GM23338 (cell line): ENCODE measurements at regions not wholly inside any gene's neighbourhood (a gene's known extent, or its start where the extent isn't known, plus 50 kb on each side); places are given as distances from the start of the nearest gene placed in this dataset.

Experiments used
- ATAC-seq: fragments of 200-7000 bp; cut with Tn5 transposase; 3 replicates; pipeline ENCODE4 v1.9.1; 2020
- DNase-seq: peaks from one replicate; pipeline ENCODE4 v3.0.0-alpha.2; 2015; ENCODE audit warnings: low spot score
- H2AFZ ChIP-seq: fragments of 200-600 bp; sonication (generic); 2 replicates; pipeline ENCODE4 v1.8.0; 2016; ENCODE audit warnings: antibody characterized with exemption, mild to moderate bottlenecking, moderate library complexity
- H3F3A ChIP-seq: fragments of 200-600 bp; sonication (generic); replicated peaks from 2 replicates; pipeline ENCODE4 v1.8.0; 2017; ENCODE audit warnings: antibody characterized with exemption, mixed run types, low read depth
- H3K27ac ChIP-seq: fragments of 200-600 bp; sonication (generic); 2 replicates; pipeline ENCODE4 v1.6.1; 2016; ENCODE audit warnings: low read depth
- H3K27me3 ChIP-seq: fragments of 200-600 bp; sonication (generic); 2 replicates; pipeline ENCODE4 v1.8.0; 2016; ENCODE audit warnings: mild to moderate bottlenecking, mixed run types, moderate library complexity; ENCODE audit not compliant: insufficient read depth
- H3K36me3 ChIP-seq: fragments of 200-600 bp; sonication (generic); 2 replicates; pipeline ENCODE4 v1.8.0; 2016; ENCODE audit warnings: mild to moderate bottlenecking; ENCODE audit not compliant: insufficient read depth
- H3K4me1 ChIP-seq: fragments of 200-600 bp; sonication (generic); 2 replicates; pipeline ENCODE4 v1.8.0; 2016; ENCODE audit warnings: mild to moderate bottlenecking, moderate library complexity; ENCODE audit not compliant: insufficient read depth
- H3K4me2 ChIP-seq: fragments of 200-600 bp; sonication (generic); 2 replicates; pipeline ENCODE4 v1.7.1; 2017; ENCODE audit warnings: mixed run types
- H3K4me3 ChIP-seq: fragments of 200-600 bp; sonication (generic); 2 replicates; pipeline ENCODE4 v1.6.1; 2016; ENCODE audit warnings: mixed run types
- H3K79me2 ChIP-seq: fragments of 200-600 bp; sonication (generic); replicated peaks from 2 replicates; pipeline ENCODE4 v1.8.0; 2017; ENCODE audit warnings: mild to moderate bottlenecking; ENCODE audit not compliant: insufficient read depth
- H3K9me2 ChIP-seq: fragments of 200-600 bp; sonication (generic); 2 replicates; pipeline ENCODE4 v1.8.0; 2017; ENCODE audit not compliant: insufficient read depth
- H4K20me1 ChIP-seq: fragments of 200-600 bp; sonication (generic); replicated peaks from 2 replicates; pipeline ENCODE4 v1.8.0; 2017; ENCODE audit warnings: mild to moderate bottlenecking; ENCODE audit not compliant: insufficient read depth
- H3K27ac Mint-ChIP-seq: 2 replicates; pipeline ENCODE4 v1.8.0; 2020; ENCODE audit warnings: inconsistent platforms, mild to moderate bottlenecking, moderate library complexity, mixed read lengths
- H3K27me3 Mint-ChIP-seq: 3 replicates; pipeline ENCODE4 v1.8.0; 2022; ENCODE audit warnings: low read depth, mild to moderate bottlenecking, moderate library complexity, mixed read lengths, inconsistent platforms; ENCODE audit not compliant: insufficient read depth, poor library complexity
- H3K36me3 Mint-ChIP-seq: 3 replicates; pipeline ENCODE4 v1.8.0; 2021; ENCODE audit warnings: low read depth, mild to moderate bottlenecking, inconsistent platforms, moderate library complexity, mixed read lengths
- H3K4me1 Mint-ChIP-seq: 3 replicates; pipeline ENCODE4 v1.8.0; 2020; ENCODE audit warnings: mild to moderate bottlenecking, inconsistent platforms, mixed read lengths
- H3K4me3 Mint-ChIP-seq: 3 replicates; pipeline ENCODE4 v1.8.0; 2021; ENCODE audit warnings: moderate library complexity, mild to moderate bottlenecking, inconsistent platforms, mixed read lengths
- H3K9me3 Mint-ChIP-seq: 3 replicates; pipeline ENCODE4 v1.8.0; 2020; ENCODE audit warnings: moderate library complexity, mild to moderate bottlenecking, inconsistent platforms, mixed read lengths
- EZH2phosphoT487 ChIP-seq: fragments of 200-600 bp; sonication (generic); IDR thresholded peaks from one replicate; pipeline ENCODE4 v1.8.1; 2018; ENCODE audit warnings: antibody characterized with exemption; ENCODE audit not compliant: unreplicated experiment
- TF ChIP-seq, protein P1 (sequence below): fragments of 250-450 bp; sonication (Bioruptor Pico); IDR thresholded peaks from 2 replicates; pipeline ENCODE4 v1.5.0; 2020; ENCODE audit warnings: mild to moderate bottlenecking, moderate library complexity
- TF ChIP-seq, protein P2 (sequence below): IDR thresholded peaks from one replicate; pipeline ENCODE4 v1.6.1; 2018; ENCODE audit warnings: antibody characterized with exemption; ENCODE audit not compliant: unreplicated experiment
- TF ChIP-seq, protein P3 (sequence below), 2 experiments: fragments of 200-600 bp in 1 of 2; sonication (generic) in 1 of 2; conservative IDR thresholded peaks; 2 replicates each; pipeline versions ENCODE4 v1.5.1 to v1.6.1; 2016 to 2017; ENCODE audit warnings: antibody characterized with exemption in 2 of 2, low read depth in 2 of 2, mild to moderate bottlenecking in 2 of 2, moderate library complexity in 1 of 2

DNA sequence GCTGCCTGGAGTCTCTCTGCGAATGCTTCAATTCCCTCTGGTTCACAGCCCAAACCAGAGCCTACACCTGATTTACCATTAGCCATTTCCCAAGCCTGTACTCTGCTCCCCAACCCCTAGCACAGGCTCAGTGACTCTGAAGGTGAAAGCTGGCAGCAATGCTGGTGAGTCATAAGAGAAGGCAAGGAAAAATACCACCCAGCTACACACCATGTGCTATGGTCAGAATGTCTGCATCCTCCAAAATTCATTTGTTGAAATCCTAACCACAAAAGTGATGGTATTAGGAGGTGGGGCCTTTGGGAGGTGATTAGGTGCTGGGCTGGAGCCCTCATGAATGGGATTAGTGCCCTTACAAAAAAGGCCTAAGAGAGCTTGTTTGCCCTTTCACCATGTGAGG, 117.1 kb upstream of the TJP1 start (continued):
- TF ChIP-seq, protein P1, sequence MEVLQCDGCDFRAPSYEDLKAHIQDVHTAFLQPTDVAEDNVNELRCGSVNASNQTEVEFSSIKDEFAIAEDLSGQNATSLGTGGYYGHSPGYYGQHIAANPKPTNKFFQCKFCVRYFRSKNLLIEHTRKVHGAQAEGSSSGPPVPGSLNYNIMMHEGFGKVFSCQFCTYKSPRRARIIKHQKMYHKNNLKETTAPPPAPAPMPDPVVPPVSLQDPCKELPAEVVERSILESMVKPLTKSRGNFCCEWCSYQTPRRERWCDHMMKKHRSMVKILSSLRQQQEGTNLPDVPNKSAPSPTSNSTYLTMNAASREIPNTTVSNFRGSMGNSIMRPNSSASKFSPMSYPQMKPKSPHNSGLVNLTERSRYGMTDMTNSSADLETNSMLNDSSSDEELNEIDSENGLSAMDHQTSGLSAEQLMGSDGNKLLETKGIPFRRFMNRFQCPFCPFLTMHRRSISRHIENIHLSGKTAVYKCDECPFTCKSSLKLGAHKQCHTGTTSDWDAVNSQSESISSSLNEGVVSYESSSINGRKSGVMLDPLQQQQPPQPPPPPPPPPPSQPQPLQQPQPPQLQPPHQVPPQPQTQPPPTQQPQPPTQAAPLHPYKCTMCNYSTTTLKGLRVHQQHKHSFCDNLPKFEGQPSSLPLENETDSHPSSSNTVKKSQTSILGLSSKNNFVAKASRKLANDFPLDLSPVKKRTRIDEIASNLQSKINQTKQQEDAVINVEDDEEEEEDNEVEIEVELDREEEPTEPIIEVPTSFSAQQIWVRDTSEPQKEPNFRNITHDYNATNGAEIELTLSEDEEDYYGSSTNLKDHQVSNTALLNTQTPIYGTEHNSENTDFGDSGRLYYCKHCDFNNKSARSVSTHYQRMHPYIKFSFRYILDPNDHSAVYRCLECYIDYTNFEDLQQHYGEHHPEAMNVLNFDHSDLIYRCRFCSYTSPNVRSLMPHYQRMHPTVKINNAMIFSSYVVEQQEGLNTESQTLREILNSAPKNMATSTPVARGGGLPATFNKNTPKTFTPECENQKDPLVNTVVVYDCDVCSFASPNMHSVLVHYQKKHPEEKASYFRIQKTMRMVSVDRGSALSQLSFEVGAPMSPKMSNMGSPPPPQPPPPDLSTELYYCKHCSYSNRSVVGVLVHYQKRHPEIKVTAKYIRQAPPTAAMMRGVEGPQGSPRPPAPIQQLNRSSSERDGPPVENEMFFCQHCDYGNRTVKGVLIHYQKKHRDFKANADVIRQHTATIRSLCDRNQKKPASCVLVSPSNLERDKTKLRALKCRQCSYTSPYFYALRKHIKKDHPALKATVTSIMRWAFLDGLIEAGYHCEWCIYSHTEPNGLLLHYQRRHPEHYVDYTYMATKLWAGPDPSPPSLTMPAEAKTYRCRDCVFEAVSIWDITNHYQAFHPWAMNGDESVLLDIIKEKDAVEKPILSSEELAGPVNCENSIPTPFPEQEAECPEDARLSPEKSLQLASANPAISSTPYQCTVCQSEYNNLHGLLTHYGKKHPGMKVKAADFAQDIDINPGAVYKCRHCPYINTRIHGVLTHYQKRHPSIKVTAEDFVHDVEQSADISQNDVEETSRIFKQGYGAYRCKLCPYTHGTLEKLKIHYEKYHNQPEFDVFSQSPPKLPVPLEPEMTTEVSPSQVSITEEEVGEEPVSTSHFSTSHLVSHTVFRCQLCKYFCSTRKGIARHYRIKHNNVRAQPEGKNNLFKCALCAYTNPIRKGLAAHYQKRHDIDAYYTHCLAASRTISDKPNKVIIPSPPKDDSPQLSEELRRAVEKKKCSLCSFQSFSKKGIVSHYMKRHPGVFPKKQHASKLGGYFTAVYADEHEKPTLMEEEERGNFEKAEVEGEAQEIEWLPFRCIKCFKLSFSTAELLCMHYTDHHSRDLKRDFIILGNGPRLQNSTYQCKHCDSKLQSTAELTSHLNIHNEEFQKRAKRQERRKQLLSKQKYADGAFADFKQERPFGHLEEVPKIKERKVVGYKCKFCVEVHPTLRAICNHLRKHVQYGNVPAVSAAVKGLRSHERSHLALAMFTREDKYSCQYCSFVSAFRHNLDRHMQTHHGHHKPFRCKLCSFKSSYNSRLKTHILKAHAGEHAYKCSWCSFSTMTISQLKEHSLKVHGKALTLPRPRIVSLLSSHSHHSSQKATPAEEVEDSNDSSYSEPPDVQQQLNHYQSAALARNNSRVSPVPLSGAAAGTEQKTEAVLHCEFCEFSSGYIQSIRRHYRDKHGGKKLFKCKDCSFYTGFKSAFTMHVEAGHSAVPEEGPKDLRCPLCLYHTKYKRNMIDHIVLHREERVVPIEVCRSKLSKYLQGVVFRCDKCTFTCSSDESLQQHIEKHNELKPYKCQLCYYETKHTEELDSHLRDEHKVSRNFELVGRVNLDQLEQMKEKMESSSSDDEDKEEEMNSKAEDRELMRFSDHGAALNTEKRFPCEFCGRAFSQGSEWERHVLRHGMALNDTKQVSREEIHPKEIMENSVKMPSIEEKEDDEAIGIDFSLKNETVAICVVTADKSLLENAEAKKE (CRISPR knock-in tag): no peak
- TF ChIP-seq EZH2phosphoT487: no peak

DNA sequence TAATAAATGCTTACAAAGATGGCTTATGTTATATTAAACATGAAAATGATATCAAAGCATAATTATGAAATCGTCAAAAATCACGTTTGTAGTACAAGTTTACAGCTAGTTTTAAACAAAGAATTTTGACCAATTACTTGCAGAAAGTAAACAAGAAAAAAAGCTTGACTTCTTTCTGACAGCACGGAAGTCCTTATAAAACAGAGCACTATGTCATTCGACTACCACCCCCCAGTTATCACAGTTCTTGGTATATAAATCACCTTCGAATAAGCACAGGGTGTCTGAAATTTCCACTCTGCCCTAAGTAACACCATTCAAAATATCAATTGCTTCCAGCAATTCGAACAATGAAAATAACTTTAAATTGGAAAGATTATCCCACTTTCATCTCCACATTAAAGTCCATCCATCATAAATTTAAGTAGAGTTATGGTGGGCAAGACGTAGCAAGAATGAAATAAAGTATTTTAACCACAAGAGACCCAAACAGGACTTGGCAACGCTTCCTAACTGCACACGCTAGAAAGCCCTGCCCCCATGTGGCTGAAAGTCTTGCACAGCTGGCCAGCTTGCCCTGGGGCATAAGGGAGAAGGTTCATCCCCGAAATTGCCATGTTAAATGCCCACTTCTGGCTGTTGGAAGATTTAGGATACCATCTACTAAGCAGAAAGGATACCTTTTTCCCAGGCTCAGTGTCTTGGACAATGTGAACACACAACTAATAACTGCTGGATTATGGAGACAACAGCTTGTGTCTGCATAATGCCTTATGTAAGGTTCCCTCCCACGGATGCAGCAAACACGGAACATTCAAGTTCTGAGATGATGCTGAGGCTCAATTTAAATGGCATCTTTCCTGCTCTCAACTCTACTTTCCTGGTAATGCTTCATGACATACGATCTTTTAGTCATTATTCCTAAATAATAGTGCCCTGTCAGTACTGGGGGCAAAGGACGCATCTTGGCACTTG, 116.4 kb upstream of the TJP1 start:
- Histone ChIP-seq H3K27me3 (no peaks in the 10 kb centered on the region), H4K20me1 (no peaks in the 10 kb centered on the region), H3K27ac (no peak overlapping the region), H3K4me1 (no peaks in the 10 kb centered on the region; the same call in 1 of the 2 replicates), H3K79me2 (no peaks in the 10 kb centered on the region), H3K4me3 (no peak overlapping the region), H3F3A (no peaks in the 10 kb centered on the region), H2AFZ (no peak overlapping the region), H3K36me3 (no peaks in the 10 kb centered on the region), H3K9me2 (no peaks in the 10 kb centered on the region), H3K4me2 (no peak overlapping the region)
- Mint-ChIP-seq H3K36me3 (no peaks in the 10 kb centered on the region), H3K27me3 (peaks cover 1% of the 10 kb centered on the region), H3K9me3 (no peaks in the 10 kb centered on the region), H3K4me1 (peaks cover 14% of the 10 kb centered on the region; the same call in 2 of the 3 replicates), H3K27ac (no peak overlapping the region), H3K4me3 (no peak overlapping the region)
- TF ChIP-seq, protein P2, sequence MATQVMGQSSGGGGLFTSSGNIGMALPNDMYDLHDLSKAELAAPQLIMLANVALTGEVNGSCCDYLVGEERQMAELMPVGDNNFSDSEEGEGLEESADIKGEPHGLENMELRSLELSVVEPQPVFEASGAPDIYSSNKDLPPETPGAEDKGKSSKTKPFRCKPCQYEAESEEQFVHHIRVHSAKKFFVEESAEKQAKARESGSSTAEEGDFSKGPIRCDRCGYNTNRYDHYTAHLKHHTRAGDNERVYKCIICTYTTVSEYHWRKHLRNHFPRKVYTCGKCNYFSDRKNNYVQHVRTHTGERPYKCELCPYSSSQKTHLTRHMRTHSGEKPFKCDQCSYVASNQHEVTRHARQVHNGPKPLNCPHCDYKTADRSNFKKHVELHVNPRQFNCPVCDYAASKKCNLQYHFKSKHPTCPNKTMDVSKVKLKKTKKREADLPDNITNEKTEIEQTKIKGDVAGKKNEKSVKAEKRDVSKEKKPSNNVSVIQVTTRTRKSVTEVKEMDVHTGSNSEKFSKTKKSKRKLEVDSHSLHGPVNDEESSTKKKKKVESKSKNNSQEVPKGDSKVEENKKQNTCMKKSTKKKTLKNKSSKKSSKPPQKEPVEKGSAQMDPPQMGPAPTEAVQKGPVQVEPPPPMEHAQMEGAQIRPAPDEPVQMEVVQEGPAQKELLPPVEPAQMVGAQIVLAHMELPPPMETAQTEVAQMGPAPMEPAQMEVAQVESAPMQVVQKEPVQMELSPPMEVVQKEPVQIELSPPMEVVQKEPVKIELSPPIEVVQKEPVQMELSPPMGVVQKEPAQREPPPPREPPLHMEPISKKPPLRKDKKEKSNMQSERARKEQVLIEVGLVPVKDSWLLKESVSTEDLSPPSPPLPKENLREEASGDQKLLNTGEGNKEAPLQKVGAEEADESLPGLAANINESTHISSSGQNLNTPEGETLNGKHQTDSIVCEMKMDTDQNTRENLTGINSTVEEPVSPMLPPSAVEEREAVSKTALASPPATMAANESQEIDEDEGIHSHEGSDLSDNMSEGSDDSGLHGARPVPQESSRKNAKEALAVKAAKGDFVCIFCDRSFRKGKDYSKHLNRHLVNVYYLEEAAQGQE: no peak
- TF ChIP-seq, protein P3, sequence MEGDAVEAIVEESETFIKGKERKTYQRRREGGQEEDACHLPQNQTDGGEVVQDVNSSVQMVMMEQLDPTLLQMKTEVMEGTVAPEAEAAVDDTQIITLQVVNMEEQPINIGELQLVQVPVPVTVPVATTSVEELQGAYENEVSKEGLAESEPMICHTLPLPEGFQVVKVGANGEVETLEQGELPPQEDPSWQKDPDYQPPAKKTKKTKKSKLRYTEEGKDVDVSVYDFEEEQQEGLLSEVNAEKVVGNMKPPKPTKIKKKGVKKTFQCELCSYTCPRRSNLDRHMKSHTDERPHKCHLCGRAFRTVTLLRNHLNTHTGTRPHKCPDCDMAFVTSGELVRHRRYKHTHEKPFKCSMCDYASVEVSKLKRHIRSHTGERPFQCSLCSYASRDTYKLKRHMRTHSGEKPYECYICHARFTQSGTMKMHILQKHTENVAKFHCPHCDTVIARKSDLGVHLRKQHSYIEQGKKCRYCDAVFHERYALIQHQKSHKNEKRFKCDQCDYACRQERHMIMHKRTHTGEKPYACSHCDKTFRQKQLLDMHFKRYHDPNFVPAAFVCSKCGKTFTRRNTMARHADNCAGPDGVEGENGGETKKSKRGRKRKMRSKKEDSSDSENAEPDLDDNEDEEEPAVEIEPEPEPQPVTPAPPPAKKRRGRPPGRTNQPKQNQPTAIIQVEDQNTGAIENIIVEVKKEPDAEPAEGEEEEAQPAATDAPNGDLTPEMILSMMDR (conservative IDR thresholded peaks at IDR 0.05; ENCODE audit: low read depth in 2 of 2): peak; percentile 47 to 69
- ATAC-seq: peak; percentile 35; the same call in 2 of the 3 replicates
- DNase-seq: peak; percentile 54
